HUES64 (cell line): ENCODE measurements at regions not wholly inside any gene's neighbourhood (a gene's known extent, or its start where the extent isn't known, plus 50 kb on each side); places are given as distances from the start of the nearest gene placed in this dataset.

Experiments used
- H3K27ac ChIP-seq: 2 replicates; pipeline ENCODE4 v1.7.0; 2013; ENCODE audit warnings: low read depth, low read length, inconsistent platforms
- H3K27me3 ChIP-seq: 2 replicates; pipeline ENCODE4 v1.6.1; 2013; ENCODE audit warnings: mild to moderate bottlenecking, low read length; ENCODE audit not compliant: insufficient read depth
- H3K36me3 ChIP-seq: 2 replicates; pipeline ENCODE4 v1.6.1; 2013; ENCODE audit warnings: mild to moderate bottlenecking, low read length; ENCODE audit not compliant: insufficient read depth
- H3K4me1 ChIP-seq: 2 replicates; pipeline ENCODE4 v1.6.1; 2013; ENCODE audit warnings: mild to moderate bottlenecking, low read length, moderate library complexity; ENCODE audit not compliant: insufficient read depth
- H3K4me3 ChIP-seq: 2 replicates; pipeline ENCODE4 v1.5.1; 2013; ENCODE audit warnings: mild to moderate bottlenecking, low read length, moderate library complexity
- H3K9ac ChIP-seq: 2 replicates; pipeline ENCODE4 v1.6.1; 2013; ENCODE audit warnings: mild to moderate bottlenecking, low read depth, low read length
- H3K9me3 ChIP-seq: 2 replicates; pipeline ENCODE4 v1.6.1; 2013; ENCODE audit warnings: low read depth, low read length; ENCODE audit not compliant: insufficient read depth
- WGBS: fragments of 150-250, 120-280 bp; methylation state at CpG from one replicate; pipeline ENCODE4 v1.1.7; 2013; ENCODE audit warnings: missing lambda C conversion rate; 5-methylcytosine and 5-hydroxymethylcytosine counted together

- Histone ChIP-seq H3K4me1 (peaks cover 18% of the 10 kb centered on the region), H3K4me3 (no peak overlapping the region), H3K27ac (no peak overlapping the region), H3K27me3 (0 out of 2 replicates have a peak, but pooled peaks cover 8% of the 10 kb centered on the region), H3K36me3 (no peaks in the 10 kb centered on the region), H3K9ac (no peak overlapping the region), H3K9me3 (no peaks in the 10 kb centered on the region)
- WGBS: 91% methylated on average over 3 of the region's 3 CpGs
Measured at GRCh38 chr9:38342532-38342931, 50.0 kb upstream of the ALDH1B1 start.

- H3K4me3 ChIP-seq: no peak overlapping the region
- no peaks in the 10 kb centered on the region for H3K36me3 ChIP-seq
- H3K4me1 ChIP-seq: peaks cover 14% of the 10 kb centered on the region
- no peaks in the 10 kb centered on the region for H3K9me3 ChIP-seq
- H3K27me3 ChIP-seq: 0 out of 2 replicates have a peak, but pooled peaks cover 8% of the 10 kb centered on the region
- H3K27ac ChIP-seq: no peak overlapping the region
- H3K9ac ChIP-seq: no peak overlapping the region
- 92% methylated on average over 4 of the region's 4 CpGs for WGBS
Measured at GRCh38 chr9:38342096-38342495, 50.4 kb upstream of the ALDH1B1 start.

GRCh38 chr9:38339496-38339895 lies 53.0 kb upstream of the ALDH1B1 start:
- Histone ChIP-seq H3K9ac (no peak overlapping the region), H3K9me3 (no peaks in the 10 kb centered on the region), H3K36me3 (no peaks in the 10 kb centered on the region), H3K27me3 (no peaks in the 10 kb centered on the region), H3K4me3 (no peak overlapping the region), H3K27ac (no peak overlapping the region), H3K4me1 (peaks cover 9% of the 10 kb centered on the region)
- WGBS: 96% methylated on average over 2 of the region's 2 CpGs

GRCh38 chr9:38339087-38339486 lies 53.4 kb upstream of the ALDH1B1 start:
- H3K27me3 ChIP-seq: no peaks in the 10 kb centered on the region
- H3K4me1 ChIP-seq: peaks cover 9% of the 10 kb centered on the region; the same call in 1 of the 2 replicates
- H3K4me3 ChIP-seq: no peak overlapping the region
- 73% methylated on average over 3 of the region's 3 CpGs for WGBS
- no peak overlapping the region for H3K9ac ChIP-seq
- no peaks in the 10 kb centered on the region for H3K36me3 ChIP-seq
- H3K9me3 ChIP-seq: no peaks in the 10 kb centered on the region
- no peak overlapping the region for H3K27ac ChIP-seq

GRCh38 chr9:38338342-38339018 lies 54.0 kb upstream of the ALDH1B1 start:
- H3K4me1 ChIP-seq: peaks cover 9% of the 10 kb centered on the region; the same call in 1 of the 2 replicates
- H3K4me3 ChIP-seq: no peak overlapping the region
- no peaks in the 10 kb centered on the region for H3K9me3 ChIP-seq
- no peak overlapping the region for H3K9ac ChIP-seq
- H3K27me3 ChIP-seq: no peaks in the 10 kb centered on the region
- 95% methylated on average over 5 of the region's 5 CpGs for WGBS
- H3K36me3 ChIP-seq: no peaks in the 10 kb centered on the region
- H3K27ac ChIP-seq: no peak overlapping the region

- Histone ChIP-seq H3K27me3 (no peaks in the 10 kb centered on the region), H3K36me3 (no peaks in the 10 kb centered on the region), H3K9me3 (no peaks in the 10 kb centered on the region), H3K27ac (no peak overlapping the region), H3K9ac (no peak overlapping the region), H3K4me3 (no peak overlapping the region), H3K4me1 (peaks cover 9% of the 10 kb centered on the region)
- WGBS: 77% methylated on average over 9 of the region's 9 CpGs
Measured at GRCh38 chr9:38337706-38338264, 54.7 kb upstream of the ALDH1B1 start.

- Histone ChIP-seq H3K9ac (no peak overlapping the region), H3K36me3 (no peaks in the 10 kb centered on the region), H3K27ac (no peak overlapping the region), H3K27me3 (no peaks in the 10 kb centered on the region), H3K4me3 (no peak overlapping the region), H3K4me1 (peaks cover 9% of the 10 kb centered on the region), H3K9me3 (no peaks in the 10 kb centered on the region)
- WGBS: 81% methylated on average over 7 of the region's 7 CpGs
Measured at GRCh38 chr9:38337181-38337580, 55.3 kb upstream of the ALDH1B1 start.

GRCh38 chr9:38336341-38336740 lies 56.2 kb upstream of the ALDH1B1 start:
- H3K27me3 ChIP-seq: no peaks in the 10 kb centered on the region
- H3K27ac ChIP-seq: no peak overlapping the region
- no peak overlapping the region for H3K9ac ChIP-seq
- H3K9me3 ChIP-seq: no peaks in the 10 kb centered on the region
- WGBS: 72% methylated on average over 8 of the region's 8 CpGs
- H3K36me3 ChIP-seq: no peaks in the 10 kb centered on the region
- no peak overlapping the region for H3K4me3 ChIP-seq
- peaks cover 9% of the 10 kb centered on the region for H3K4me1 ChIP-seq

- no peak overlapping the region for H3K4me3 ChIP-seq
- no peaks in the 10 kb centered on the region for H3K27me3 ChIP-seq
- peaks cover 9% of the 10 kb centered on the region for H3K4me1 ChIP-seq
- H3K36me3 ChIP-seq: no peaks in the 10 kb centered on the region
- no peaks in the 10 kb centered on the region for H3K9me3 ChIP-seq
- no peak overlapping the region for H3K27ac ChIP-seq
- H3K9ac ChIP-seq: no peak overlapping the region
- WGBS: 91% methylated on average over 1 of the region's 1 CpG
Measured at GRCh38 chr9:38335686-38336085, 56.8 kb upstream of the ALDH1B1 start.

GRCh38 chr9:38334234-38334633 lies 58.3 kb upstream of the ALDH1B1 start:
- H3K36me3 ChIP-seq: no peaks in the 10 kb centered on the region
- H3K27ac ChIP-seq: no peak overlapping the region
- no peaks in the 10 kb centered on the region for H3K27me3 ChIP-seq
- no peak overlapping the region for H3K9ac ChIP-seq
- WGBS: 23% methylated on average over 3 of the region's 3 CpGs
- H3K4me3 ChIP-seq: no peak overlapping the region
- peaks cover 9% of the 10 kb centered on the region for H3K4me1 ChIP-seq
- no peaks in the 10 kb centered on the region for H3K9me3 ChIP-seq

- no peaks in the 10 kb centered on the region for H3K9me3 ChIP-seq
- H3K27ac ChIP-seq: no peak overlapping the region
- 92% methylated on average over 4 of the region's 5 CpGs for WGBS
- no peak overlapping the region for H3K9ac ChIP-seq
- no peak overlapping the region for H3K4me3 ChIP-seq
- H3K27me3 ChIP-seq: no peaks in the 10 kb centered on the region
- H3K36me3 ChIP-seq: no peaks in the 10 kb centered on the region
- H3K4me1 ChIP-seq: peaks cover 9% of the 10 kb centered on the region
Measured at GRCh38 chr9:38333047-38333446, 59.5 kb upstream of the ALDH1B1 start.
